C4-2B (cell line): ENCODE measurements at regions not wholly inside any gene's neighbourhood (a gene's known extent, or its start where the extent isn't known, plus 50 kb on each side); places are given as distances from the start of the nearest gene placed in this dataset.

Experiments used
- H3K27ac ChIP-seq: fragments of 450-650 bp; 2 replicates; pipeline ENCODE4 v1.5.1; 2017
- CTCF ChIP-seq: fragments of 450-650 bp; conservative IDR thresholded peaks from 2 replicates; pipeline ENCODE4 v1.5.1; 2017; ENCODE audit warnings: mild to moderate bottlenecking
- ZFX ChIP-seq: fragments of 450-650 bp; IDR thresholded peaks from 2 replicates; pipeline ENCODE4 v1.6.1; 2017

GRCh38 chrX:99468993-99469392 lies 941.1 kb downstream of the PCDH19 start:
- TF ChIP-seq CTCF (no peak), ZFX (no peak)
- no peak overlapping the region for H3K27ac ChIP-seq

GRCh38 chrX:99461223-99461622 lies 948.9 kb downstream of the PCDH19 start:
- no peak overlapping the region for H3K27ac ChIP-seq
- TF ChIP-seq ZFX (no peak), CTCF (no peak)

- TF ChIP-seq CTCF (no peak), ZFX (no peak)
- H3K27ac ChIP-seq = no peak overlapping the region
Measured at GRCh38 chrX:99445336-99445735, 964.7 kb downstream of the PCDH19 start.

- no peak overlapping the region for H3K27ac ChIP-seq
- TF ChIP-seq CTCF (no peak), ZFX (no peak)
Measured at GRCh38 chrX:99421796-99422195, 988.3 kb downstream of the PCDH19 start.

GRCh38 chrX:99415470-99415869 lies 994.6 kb downstream of the PCDH19 start:
- H3K27ac ChIP-seq = no peak overlapping the region
- no peak for TF ChIP-seq ZFX
- TF ChIP-seq CTCF = no peak

GRCh38 chrX:99413317-99413716 lies 996.8 kb downstream of the PCDH19 start:
- no peak overlapping the region for H3K27ac ChIP-seq
- TF ChIP-seq ZFX = no peak
- TF ChIP-seq CTCF = no peak

GRCh38 chrX:99398545-99398944 lies 1011.5 kb downstream of the PCDH19 start:
- TF ChIP-seq ZFX = no peak
- TF ChIP-seq CTCF = no peak
- no peak overlapping the region for H3K27ac ChIP-seq
